ENCODE measurements at regions not wholly inside any gene's neighbourhood (a gene's known extent, or its start where the extent isn't known, plus 50 kb on each side); places are given as distances from the start of the nearest gene placed in this dataset.

DNA sequence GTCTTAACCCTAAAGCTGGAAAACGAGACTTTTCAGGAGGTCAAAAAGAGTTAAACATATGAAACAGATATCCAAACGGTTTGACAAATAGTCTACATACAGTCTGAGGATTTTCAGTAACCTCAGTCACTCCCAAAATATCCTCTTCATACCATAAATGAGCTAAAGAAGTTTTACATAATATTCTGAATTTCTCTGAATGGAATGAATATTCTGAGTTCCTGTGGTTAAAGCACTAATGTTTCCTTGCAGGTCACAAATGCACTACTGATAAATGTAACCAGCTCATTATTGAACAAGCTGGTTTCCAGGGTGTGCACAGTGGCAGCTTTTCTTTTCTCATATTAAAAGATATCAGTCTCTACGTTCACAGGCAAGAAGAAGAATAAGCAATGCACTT is 137.4 kb upstream of the POU1F1 start:
- no peak for DNase-seq (ENCODE audit: low spot score)

- no peak for DNase-seq (ENCODE audit: low spot score)
Measured at GRCh38 chr3:87410110-87410509, 133.7 kb upstream of the POU1F1 start.

GRCh38 chr3:87398168-87398801 is 121.9 kb upstream of the POU1F1 start:
- DNase-seq (ENCODE audit: low spot score), result no peak

- DNase-seq (ENCODE audit: low spot score), result no peak
Measured at GRCh38 chr3:87397211-87397610, 120.8 kb upstream of the POU1F1 start.

DNA sequence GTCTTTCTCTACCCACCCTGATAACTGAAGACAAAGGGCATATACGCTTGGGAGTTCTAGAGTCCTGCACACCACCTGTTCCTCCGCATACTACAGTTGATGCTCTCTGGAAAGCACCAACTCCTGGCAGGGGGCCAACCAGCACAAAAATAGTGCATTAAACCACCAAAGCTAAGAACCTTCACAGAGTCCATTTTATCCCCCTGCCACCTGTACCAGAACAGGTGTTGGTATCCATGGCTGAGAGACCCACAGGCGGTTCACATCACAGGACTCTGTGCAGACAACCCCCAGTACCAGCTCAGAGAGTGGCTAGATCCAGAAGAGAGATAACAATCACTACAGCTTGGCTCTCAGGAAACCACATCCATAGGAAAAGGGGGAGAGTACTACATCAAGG is 114.4 kb upstream of the POU1F1 start:
- DNase-seq (ENCODE audit: low spot score), result no peak

- no peak for DNase-seq (ENCODE audit: low spot score)
Measured at GRCh38 chr3:87390353-87390752, 114.0 kb upstream of the POU1F1 start.

DNA sequence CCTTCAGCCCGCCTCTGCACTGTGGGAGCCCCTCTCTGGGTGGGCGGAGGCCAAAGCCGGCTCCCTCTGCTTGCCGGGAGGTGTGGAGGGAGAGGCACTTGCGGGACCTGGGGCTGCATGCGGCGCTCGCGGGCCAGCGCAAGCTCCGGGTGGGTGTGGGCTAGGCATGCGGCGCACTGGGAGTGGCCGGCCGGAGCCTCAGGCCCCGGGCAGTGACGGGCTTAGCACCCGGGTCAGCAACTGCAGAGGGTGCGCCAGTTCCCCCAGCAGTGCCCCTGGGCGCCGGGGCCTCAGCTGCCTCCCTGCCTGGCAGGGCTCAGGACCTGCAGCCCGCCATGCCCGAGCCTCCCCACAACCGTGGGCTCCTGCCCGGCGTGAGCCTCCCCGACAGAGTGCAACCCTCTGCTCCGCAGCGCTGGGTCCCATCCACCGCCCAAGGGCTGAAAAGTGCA is 98.9 kb upstream of the POU1F1 start:
- no peak for DNase-seq (ENCODE audit: low spot score)

DNA sequence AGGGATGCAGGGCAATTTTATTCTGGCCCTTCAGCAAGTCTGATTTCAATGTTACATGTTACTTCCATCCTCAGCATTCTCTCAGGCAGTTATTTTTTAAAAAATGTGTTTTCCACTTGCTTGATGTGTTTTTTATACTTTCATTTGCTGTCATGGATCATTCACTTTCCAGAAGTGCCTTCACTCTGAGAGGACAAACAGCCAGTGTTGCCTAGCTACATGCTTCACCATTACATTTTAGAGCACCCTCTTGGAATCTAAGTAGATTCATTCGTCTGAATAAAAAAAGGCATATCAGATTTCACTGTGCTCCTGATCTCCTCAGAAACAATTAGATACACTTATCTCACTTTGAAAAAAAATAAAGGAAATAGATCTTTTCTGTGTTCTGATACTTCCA is 93.6 kb upstream of the POU1F1 start:
- DNase-seq (ENCODE audit: low spot score), result no peak

GRCh38 chr3:87367736-87368135 is 91.4 kb upstream of the POU1F1 start:
- DNase-seq (ENCODE audit: low spot score), result no peak

- DNase-seq (ENCODE audit: low spot score), result no peak
Measured at GRCh38 chr3:87363721-87364120, 87.3 kb upstream of the POU1F1 start.

- DNase-seq (ENCODE audit: low spot score), result no peak
Measured at GRCh38 chr3:87361956-87362355, 85.6 kb upstream of the POU1F1 start.

- DNase-seq (ENCODE audit: low spot score), result no peak
Measured at GRCh38 chr3:87361271-87361670, 84.9 kb upstream of the POU1F1 start.

- DNase-seq (ENCODE audit: low spot score), result no peak
Measured at GRCh38 chr3:87359826-87360225, 83.4 kb upstream of the POU1F1 start.

DNA sequence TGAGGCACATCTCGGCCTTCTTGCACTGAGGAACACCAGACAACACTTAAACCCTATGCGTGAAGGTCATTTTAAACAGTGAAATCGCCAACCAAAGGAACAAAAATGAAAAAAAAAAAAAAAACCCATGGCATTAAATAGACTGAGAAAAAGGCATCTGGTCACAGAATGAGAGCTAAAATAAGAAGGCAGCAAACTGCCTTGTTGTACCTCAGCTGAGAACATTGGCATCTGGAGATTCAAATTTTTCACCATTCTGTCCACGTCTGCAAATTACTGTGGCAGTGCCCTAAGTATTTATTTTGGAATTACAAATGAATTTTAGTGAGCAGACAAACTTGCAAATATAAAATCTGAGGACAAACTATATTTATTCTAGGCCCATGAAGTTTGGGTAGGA is 82.6 kb upstream of the POU1F1 start:
- no peak for DNase-seq (ENCODE audit: low spot score)

DNA sequence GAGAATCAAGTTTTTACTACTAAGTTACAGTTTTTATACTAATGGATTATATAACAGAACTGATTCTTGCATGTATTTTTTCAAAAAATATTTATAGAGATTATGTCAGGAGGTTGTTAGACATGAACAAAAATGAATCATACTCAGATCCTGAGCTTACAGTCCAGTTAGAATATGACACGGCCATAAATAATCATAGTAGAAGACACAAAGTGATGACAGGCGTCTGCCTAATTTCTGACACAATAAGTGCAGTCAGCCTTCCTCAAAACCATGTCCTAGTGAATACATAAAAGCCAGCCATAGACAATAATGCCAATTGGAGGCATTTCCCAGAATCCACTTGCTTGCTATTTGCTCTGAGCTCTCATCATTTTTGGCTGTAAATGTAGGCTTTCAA is 81.7 kb upstream of the POU1F1 start:
- DNase-seq (ENCODE audit: low spot score), result no peak

GRCh38 chr3:87354398-87354797 is 78.0 kb upstream of the POU1F1 start:
- no peak for DNase-seq (ENCODE audit: low spot score)

- DNase-seq (ENCODE audit: low spot score), result no peak
Measured at GRCh38 chr3:87351937-87352336, 75.6 kb upstream of the POU1F1 start.

DNA sequence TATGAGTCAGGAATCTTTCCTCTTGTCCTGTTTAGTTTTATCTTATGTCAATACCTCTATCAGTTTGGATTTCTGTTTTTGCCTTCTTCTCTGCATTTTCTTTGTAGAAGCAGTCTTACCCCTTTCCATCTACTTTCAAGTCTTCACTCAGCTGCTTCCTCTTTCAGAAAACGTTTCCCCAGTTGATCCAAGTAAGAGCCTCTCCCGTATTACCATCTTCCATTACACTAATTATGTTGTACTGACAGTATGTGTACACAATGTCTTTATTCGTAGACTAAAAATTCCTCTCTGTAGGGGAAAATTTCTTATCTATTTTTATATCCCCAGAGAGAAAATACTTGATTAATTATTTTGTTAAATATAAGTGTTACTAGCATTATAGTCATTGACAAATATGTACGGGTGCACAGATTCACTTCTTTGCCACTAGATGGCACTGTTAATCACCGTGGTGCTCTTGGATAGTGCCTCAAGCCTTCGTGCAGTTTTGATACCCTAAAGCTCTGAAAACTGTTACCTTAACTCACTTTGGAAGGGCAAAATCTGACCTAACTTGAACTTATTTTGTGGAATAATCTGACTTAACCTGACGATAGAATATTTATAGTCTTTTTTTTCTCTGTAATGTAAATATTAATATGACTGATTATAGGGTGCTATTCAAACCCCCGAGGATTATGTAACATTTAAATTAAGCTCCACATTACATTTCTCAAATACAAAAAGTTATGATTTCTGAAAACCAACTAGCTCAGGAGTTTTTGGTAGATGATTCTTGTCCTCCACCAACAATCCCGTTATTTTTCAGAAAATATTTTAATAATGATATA is 74.2 kb upstream of the POU1F1 start:
- peak; percentile 39 for DNase-seq (ENCODE audit: low spot score)

DNA sequence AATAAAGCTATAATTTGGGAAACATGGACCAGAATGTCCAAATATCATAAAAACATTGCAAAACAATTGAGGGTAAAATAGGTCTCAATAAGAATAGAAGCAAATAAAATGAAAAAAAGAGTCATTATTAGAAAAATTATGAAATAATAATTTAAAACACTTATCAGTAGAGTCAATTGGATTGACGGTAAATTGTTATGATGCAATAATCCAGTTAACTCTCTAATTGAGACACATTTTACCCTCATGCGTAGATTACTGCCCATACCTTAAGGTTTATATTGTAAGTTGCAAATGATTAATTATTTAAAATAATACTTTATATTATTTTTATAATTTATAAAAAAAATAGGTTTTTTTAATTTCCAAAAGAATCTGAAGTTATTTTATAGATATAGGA is 73.4 kb upstream of the POU1F1 start:
- no peak for DNase-seq (ENCODE audit: low spot score)

GRCh38 chr3:87336761-87337160 is 60.4 kb upstream of the POU1F1 start:
- no peak for DNase-seq (ENCODE audit: low spot score)

DNA sequence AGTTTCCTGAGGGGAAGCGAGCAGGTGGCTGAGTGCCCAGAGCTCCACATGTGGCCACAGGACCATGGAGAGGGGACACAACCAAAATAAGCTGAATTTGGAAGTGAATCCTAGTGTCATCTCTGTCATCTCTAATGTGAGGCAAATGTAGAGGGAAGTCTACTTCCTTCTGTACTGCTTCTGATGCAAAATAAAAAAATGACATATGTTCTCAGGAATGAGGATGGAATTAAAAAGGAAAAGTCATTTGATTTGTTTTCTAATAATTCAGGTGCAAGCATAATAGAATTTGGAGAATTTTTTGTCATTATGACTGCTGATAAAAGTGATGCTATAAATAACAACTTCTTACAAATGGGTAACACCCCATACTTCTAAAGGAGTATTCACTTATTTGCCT is 59.5 kb upstream of the POU1F1 start:
- DNase-seq (ENCODE audit: low spot score), result no peak

GRCh38 chr3:87333393-87333892 is 57.1 kb upstream of the POU1F1 start:
- DNase-seq (ENCODE audit: low spot score), result no peak

- no peak for DNase-seq (ENCODE audit: low spot score)
Measured at GRCh38 chr3:87332789-87333188, 56.4 kb upstream of the POU1F1 start.

DNA sequence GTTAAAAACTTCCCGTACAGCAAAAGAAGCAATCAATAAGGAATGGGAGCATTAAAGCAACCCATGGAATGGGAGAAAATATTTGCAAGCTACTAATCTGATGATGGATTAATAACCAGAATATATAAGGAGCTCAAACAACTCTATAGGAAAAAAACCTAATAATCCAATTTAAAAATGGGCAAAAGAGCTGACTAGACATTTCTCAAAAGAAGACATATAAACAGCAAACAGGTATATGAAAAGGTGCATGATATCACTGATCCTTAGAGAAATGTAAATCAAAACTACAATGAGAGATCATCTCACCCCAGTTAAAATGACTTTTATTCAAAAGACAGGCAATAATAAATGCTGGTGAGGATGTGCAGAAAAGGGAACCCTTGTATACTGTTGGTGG is 52.7 kb upstream of the POU1F1 start:
- DNase-seq (ENCODE audit: low spot score), result no peak

Data from globus pallidus (tissue), 1 donor.